CD14-positive monocyte (primary cell): ENCODE measurements at regions not wholly inside any gene's neighbourhood (a gene's known extent, or its start where the extent isn't known, plus 50 kb on each side); places are given as distances from the start of the nearest gene placed in this dataset.

ENCODE experiments used
- DNase-seq, 3 donors: peaks; one replicate each; pipeline ENCODE4 v3.0.0-alpha.2; 2011 to 2022
- H2AFZ ChIP-seq: 2 replicates; pipeline ENCODE4 v1.6.0; 2012; ENCODE audit warnings: mild to moderate bottlenecking, low read depth, low read length, inconsistent platforms; ENCODE audit not compliant: insufficient read depth, poor library complexity, severe bottlenecking
- H3K27ac ChIP-seq, 2 donors: 1 replicate in 1 of 2; 2 replicates in 1 of 2; pipeline ENCODE4 v1.5.1; 2012 to 2013; ENCODE audit warnings: low read length in 2 of 2, control low read depth in 1 of 2, inconsistent platforms in 1 of 2, low read depth in 1 of 2, mild to moderate bottlenecking in 1 of 2
- H3K27me3 ChIP-seq, 2 donors: one replicate each; pipeline versions ENCODE4 v1.6.0 to v1.6.1; 2011 to 2013; ENCODE audit warnings: low read length in 2 of 2; ENCODE audit not compliant: control insufficient read depth in 2 of 2, insufficient read depth in 2 of 2
- H3K36me3 ChIP-seq, 2 donors: replicated peaks in 1 of 2; 1 replicate in 1 of 2; 2 replicates in 1 of 2; pipeline versions ENCODE4 v1.5.1 to v1.6.1; 2012 to 2013; ENCODE audit warnings: low read length in 2 of 2, control low read depth in 1 of 2, inconsistent platforms in 1 of 2, mild to moderate bottlenecking in 1 of 2; ENCODE audit not compliant: insufficient read depth in 2 of 2, control insufficient read depth in 1 of 2
- H3K4me1 ChIP-seq, 2 donors: 1 replicate in 1 of 2; 2 replicates in 1 of 2; pipeline versions ENCODE4 v1.5.1 to v1.6.1; 2012 to 2013; ENCODE audit warnings: low read length in 2 of 2, control low read depth in 1 of 2, inconsistent platforms in 1 of 2, mild to moderate bottlenecking in 1 of 2, moderate library complexity in 1 of 2; ENCODE audit not compliant: insufficient read depth in 2 of 2, control insufficient read depth in 1 of 2
- H3K4me2 ChIP-seq: replicated peaks from 2 replicates; pipeline ENCODE3; 2012; ENCODE audit warnings: low read length, moderate library complexity, mild to moderate bottlenecking; ENCODE audit not compliant: poor library complexity, severe bottlenecking; ENCODE audit errors: extremely low read depth
- H3K4me3 ChIP-seq, 3 experiments: fragments of 200-600 bp in 1 of 3; sonication (generic) in 1 of 3; replicated peaks in 1 of 3; 1 replicate in 2 of 3; 2 replicates in 1 of 3; pipeline ENCODE4 v1.5.1; 2011 to 2013; ENCODE audit warnings: low read length in 3 of 3, mild to moderate bottlenecking in 3 of 3, control low read depth in 2 of 3, low read depth in 2 of 3, inconsistent platforms in 1 of 3, moderate library complexity in 1 of 3
- H3K79me2 ChIP-seq: 2 replicates; pipeline ENCODE4 v1.6.0; 2012; ENCODE audit warnings: mild to moderate bottlenecking, control low read depth, inconsistent platforms, low read length, moderate library complexity; ENCODE audit not compliant: insufficient read depth
- H3K9ac ChIP-seq: 2 replicates; pipeline ENCODE4 v1.6.0; 2017; ENCODE audit warnings: low read length, mild to moderate bottlenecking; ENCODE audit not compliant: insufficient read depth, poor library complexity, severe bottlenecking
- H3K9me3 ChIP-seq, 2 donors: replicated peaks in 1 of 2; 1 replicate in 1 of 2; 2 replicates in 1 of 2; pipeline versions ENCODE4 v1.5.1 to v1.6.1; 2012 to 2013; ENCODE audit warnings: low read length in 2 of 2, control low read depth in 1 of 2; ENCODE audit not compliant: control insufficient read depth in 1 of 2, insufficient read depth in 1 of 2
- H4K20me1 ChIP-seq: 2 replicates; pipeline ENCODE4 v1.6.0; 2012; ENCODE audit warnings: mild to moderate bottlenecking, low read length, control low read depth, moderate library complexity; ENCODE audit not compliant: insufficient read depth
- H3K27ac Mint-ChIP-seq, 7 donors: one replicate each; pipeline ENCODE4 v1.8.0; 2020; ENCODE audit warnings: mild to moderate bottlenecking in 7 of 7, mixed read lengths in 7 of 7, moderate library complexity in 6 of 7, inconsistent platforms in 2 of 7
- H3K27me3 Mint-ChIP-seq, 3 donors: one replicate each; pipeline ENCODE4 v1.8.0; 2021 to 2022; ENCODE audit warnings: low read depth in 3 of 3, mild to moderate bottlenecking in 3 of 3, mixed read lengths in 3 of 3, moderate library complexity in 3 of 3, inconsistent platforms in 1 of 3
- H3K36me3 Mint-ChIP-seq, 2 donors: one replicate each; pipeline ENCODE4 v1.8.0; 2020; ENCODE audit warnings: mixed read lengths in 2 of 2, inconsistent platforms in 1 of 2, mild to moderate bottlenecking in 1 of 2
- H3K4me1 Mint-ChIP-seq: one replicate; pipeline ENCODE4 v1.8.0; 2020; ENCODE audit warnings: mild to moderate bottlenecking, mixed read lengths
- H3K4me3 Mint-ChIP-seq, 2 donors: one replicate each; pipeline ENCODE4 v1.8.0; 2020; ENCODE audit warnings: mild to moderate bottlenecking in 2 of 2, mixed read lengths in 2 of 2, moderate library complexity in 1 of 2
- H3K9me3 Mint-ChIP-seq, 7 donors: one replicate each; pipeline ENCODE4 v1.8.0; 2020 to 2022; ENCODE audit warnings: mixed read lengths in 7 of 7, mild to moderate bottlenecking in 6 of 7, moderate library complexity in 6 of 7, inconsistent platforms in 2 of 7
- CTCF ChIP-seq: fragments of 200-600 bp; IDR thresholded peaks from one replicate; pipeline ENCODE4 v1.8.0; 2022; ENCODE audit warnings: antibody characterized with exemption, mild to moderate bottlenecking
- whole genome bisulfite sequencing: methylation state at CpG from one replicate; pipeline ENCODE4 v1.1.5; 2013; ENCODE audit warnings: missing lambda C conversion rate; ENCODE audit not compliant: insufficient coverage; 5-methylcytosine and 5-hydroxymethylcytosine counted together
- intact Hi-C, 2 donors: fragments of 100-400 bp; cut with micrococcal nuclease; formaldehyde crosslinking; loops; one replicate each; pipeline versions ENCODE4 v1.15.0 to v1.15.1; 2023

- no peak overlapping the region for H3K27ac ChIP-seq
- peaks cover 0 to 5% (median 2%) of the 10 kb centered on the region in 3 donors for H3K27me3 Mint-ChIP-seq
- H3K79me2 ChIP-seq: no peaks in the 10 kb centered on the region
- WGBS: 93% methylated on average over 2 of the region's 6 CpGs
- H3K27ac Mint-ChIP-seq: no peak overlapping the region
- H3K4me3 ChIP-seq: no peak overlapping the region
- no peaks in the 10 kb centered on the region for H4K20me1 ChIP-seq
- intact Hi-C loops: no loop called here
- H2AFZ ChIP-seq: no peak overlapping the region
- H3K4me3 Mint-ChIP-seq: no peak overlapping the region
- no peaks in the 10 kb centered on the region for H3K36me3 ChIP-seq
- no peak for TF ChIP-seq CTCF
- no peak overlapping the region for H3K9ac ChIP-seq
- H3K36me3 Mint-ChIP-seq: no peaks in the 10 kb centered on the region
- H3K27me3 ChIP-seq: no peaks in the 10 kb centered on the region
- peaks cover 10% of the 10 kb centered on the region for H3K4me1 Mint-ChIP-seq
- no peaks in the 10 kb centered on the region for H3K9me3 Mint-ChIP-seq
- no peak for DNase-seq
- H3K9me3 ChIP-seq: no peaks in the 10 kb centered on the region
- no peak overlapping the region for H3K4me2 ChIP-seq
- no peaks in the 10 kb centered on the region for H3K4me1 ChIP-seq
Observed at GRCh38 chr22:22372086-22372485, 127.5 kb downstream of the VPREB1 start.

GRCh38 chr22:22374163-22374562, 129.6 kb downstream of the VPREB1 start:
- H3K27me3 ChIP-seq: no peaks in the 10 kb centered on the region
- H3K4me1 ChIP-seq: no peaks in the 10 kb centered on the region
- H3K9ac ChIP-seq: no peak overlapping the region
- no peaks in the 10 kb centered on the region for H4K20me1 ChIP-seq
- Mint-ChIP-seq H3K27me3 (peaks cover 0 to 5% (median 2%) of the 10 kb centered on the region in 3 donors), H3K4me3 (no peak overlapping the region), H3K27ac (peak overlapping the region in 1 of 7 donors; percentile 69), H3K4me1 (peaks cover 10% of the 10 kb centered on the region), H3K36me3 (no peaks in the 10 kb centered on the region), H3K9me3 (no peaks in the 10 kb centered on the region)
- no peak overlapping the region for H3K4me2 ChIP-seq
- no peak overlapping the region for H3K4me3 ChIP-seq
- no peaks in the 10 kb centered on the region for H3K9me3 ChIP-seq
- no peaks in the 10 kb centered on the region for H3K79me2 ChIP-seq
- intact Hi-C loops: loop anchor here in 1 of 2 donors (2.0 kb wide), 1 partner anchor 21 kb away; no protein-coding TSS in a partner anchor
- H3K27ac ChIP-seq: no peak overlapping the region
- no peak for TF ChIP-seq CTCF
- no peaks in the 10 kb centered on the region for H3K36me3 ChIP-seq
- no peak overlapping the region for H2AFZ ChIP-seq
- WGBS: 83% methylated on average over 2 of the region's 2 CpGs
- no peak for DNase-seq
